HFFc6 (cell line): ENCODE measurements at regions not wholly inside any gene's neighbourhood (a gene's known extent, or its start where the extent isn't known, plus 50 kb on each side); places are given as distances from the start of the nearest gene placed in this dataset.

ENCODE experiments used
- DNase-seq: peaks from one replicate; pipeline ENCODE4 v3.0.0-alpha.2; 2018
- H3K27ac Mint-ChIP-seq: 2 replicates; pipeline ENCODE4 v1.8.0; 2020; ENCODE audit warnings: mild to moderate bottlenecking, mixed read lengths
- H3K27me3 Mint-ChIP-seq: 2 replicates; pipeline ENCODE4 v1.8.0; 2021; ENCODE audit warnings: mild to moderate bottlenecking, moderate library complexity, mixed read lengths; ENCODE audit not compliant: insufficient read depth
- H3K36me3 Mint-ChIP-seq: 2 replicates; pipeline ENCODE4 v1.8.0; 2021; ENCODE audit warnings: low read depth, mixed read lengths
- H3K4me1 Mint-ChIP-seq: 2 replicates; pipeline ENCODE4 v1.8.0; 2020; ENCODE audit warnings: low read depth, mixed read lengths
- H3K4me3 Mint-ChIP-seq: 2 replicates; pipeline ENCODE4 v1.8.0; 2020; ENCODE audit warnings: mild to moderate bottlenecking, moderate library complexity, mixed read lengths
- H3K9me3 Mint-ChIP-seq: 2 replicates; pipeline ENCODE4 v1.8.0; 2020; ENCODE audit warnings: mild to moderate bottlenecking, mixed read lengths
- TF ChIP-seq, protein P1 (sequence below): fragments of 200-600 bp; sonication (generic); IDR thresholded peaks from 2 replicates; pipeline ENCODE4 v1.5.0; 2021; ENCODE audit warnings: antibody characterized with exemption, mild to moderate bottlenecking

DNA sequence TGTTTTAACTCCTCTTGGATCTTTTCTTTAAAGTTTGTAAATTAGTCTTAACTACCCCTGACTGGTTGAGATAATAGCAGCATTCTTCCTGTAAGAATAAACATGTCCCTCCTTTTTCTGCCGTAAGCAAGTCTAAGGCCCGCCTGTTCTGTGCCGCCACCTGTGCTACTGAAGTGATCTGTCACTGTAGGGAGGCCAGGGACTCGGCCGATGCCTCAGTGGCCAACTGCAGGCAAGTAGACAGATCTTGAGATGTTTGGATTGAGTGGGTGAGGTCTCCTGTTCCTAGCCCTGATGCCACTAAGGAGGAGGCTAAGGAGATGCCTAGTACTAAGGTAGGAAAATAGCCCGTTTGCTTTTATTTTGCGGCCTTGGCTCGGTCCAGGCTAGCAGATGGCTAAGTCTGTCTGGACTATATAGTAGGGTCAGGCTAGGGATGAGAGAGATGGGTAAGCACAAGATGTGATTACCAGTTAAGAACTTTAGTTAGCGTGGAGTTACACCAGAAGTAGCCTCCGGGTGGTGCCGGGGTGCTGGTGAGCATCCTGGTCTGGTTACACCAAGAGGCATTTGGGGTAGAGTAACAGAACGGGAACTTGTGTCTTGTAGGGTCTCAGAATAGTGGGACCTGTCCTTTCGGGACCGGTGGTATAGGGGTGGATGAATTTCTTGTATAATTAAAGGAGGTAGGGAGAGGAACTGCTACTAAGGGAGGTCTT is 584.2 kb downstream of the SUCLG1 start:
- peaks cover 2% of the 10 kb centered on the region for H3K27me3 Mint-ChIP-seq
- H3K9me3 Mint-ChIP-seq = peaks cover 67% of the 10 kb centered on the region
- peaks cover 16% of the 10 kb centered on the region for H3K36me3 Mint-ChIP-seq
- TF ChIP-seq, protein P1, sequence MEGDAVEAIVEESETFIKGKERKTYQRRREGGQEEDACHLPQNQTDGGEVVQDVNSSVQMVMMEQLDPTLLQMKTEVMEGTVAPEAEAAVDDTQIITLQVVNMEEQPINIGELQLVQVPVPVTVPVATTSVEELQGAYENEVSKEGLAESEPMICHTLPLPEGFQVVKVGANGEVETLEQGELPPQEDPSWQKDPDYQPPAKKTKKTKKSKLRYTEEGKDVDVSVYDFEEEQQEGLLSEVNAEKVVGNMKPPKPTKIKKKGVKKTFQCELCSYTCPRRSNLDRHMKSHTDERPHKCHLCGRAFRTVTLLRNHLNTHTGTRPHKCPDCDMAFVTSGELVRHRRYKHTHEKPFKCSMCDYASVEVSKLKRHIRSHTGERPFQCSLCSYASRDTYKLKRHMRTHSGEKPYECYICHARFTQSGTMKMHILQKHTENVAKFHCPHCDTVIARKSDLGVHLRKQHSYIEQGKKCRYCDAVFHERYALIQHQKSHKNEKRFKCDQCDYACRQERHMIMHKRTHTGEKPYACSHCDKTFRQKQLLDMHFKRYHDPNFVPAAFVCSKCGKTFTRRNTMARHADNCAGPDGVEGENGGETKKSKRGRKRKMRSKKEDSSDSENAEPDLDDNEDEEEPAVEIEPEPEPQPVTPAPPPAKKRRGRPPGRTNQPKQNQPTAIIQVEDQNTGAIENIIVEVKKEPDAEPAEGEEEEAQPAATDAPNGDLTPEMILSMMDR = no peak
- H3K4me3 Mint-ChIP-seq = no peak overlapping the region
- no peak overlapping the region for H3K27ac Mint-ChIP-seq
- no peaks in the 10 kb centered on the region for H3K4me1 Mint-ChIP-seq
- DNase-seq = no peak

DNA sequence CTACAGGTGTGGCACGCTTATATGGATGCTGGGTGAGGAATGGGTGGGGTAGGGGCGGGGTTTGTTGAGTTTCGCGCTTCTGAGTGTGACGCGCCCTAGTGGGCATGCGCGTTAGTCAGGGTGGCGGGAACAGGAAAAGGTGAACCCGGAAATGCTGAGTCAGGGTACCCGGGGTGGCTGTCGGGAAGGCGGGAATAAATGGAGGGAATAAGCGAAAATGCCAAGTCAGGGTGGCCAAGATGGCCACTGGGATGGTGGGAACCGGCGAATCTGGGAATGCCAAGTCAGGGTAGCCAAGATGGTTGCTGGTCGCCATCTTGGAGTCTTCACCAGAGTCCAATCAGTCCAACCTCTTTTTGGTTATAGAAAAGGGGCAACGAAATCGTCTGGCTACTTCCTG is 585.0 kb downstream of the SUCLG1 start:
- no peak for DNase-seq
- H3K9me3 Mint-ChIP-seq = peaks cover 70% of the 10 kb centered on the region
- peaks cover 16% of the 10 kb centered on the region for H3K36me3 Mint-ChIP-seq
- H3K27me3 Mint-ChIP-seq = peaks cover 2% of the 10 kb centered on the region
- no peak overlapping the region for H3K4me3 Mint-ChIP-seq
- H3K27ac Mint-ChIP-seq = no peak overlapping the region
- TF ChIP-seq, protein P1 = no peak
- no peaks in the 10 kb centered on the region for H3K4me1 Mint-ChIP-seq

DNA sequence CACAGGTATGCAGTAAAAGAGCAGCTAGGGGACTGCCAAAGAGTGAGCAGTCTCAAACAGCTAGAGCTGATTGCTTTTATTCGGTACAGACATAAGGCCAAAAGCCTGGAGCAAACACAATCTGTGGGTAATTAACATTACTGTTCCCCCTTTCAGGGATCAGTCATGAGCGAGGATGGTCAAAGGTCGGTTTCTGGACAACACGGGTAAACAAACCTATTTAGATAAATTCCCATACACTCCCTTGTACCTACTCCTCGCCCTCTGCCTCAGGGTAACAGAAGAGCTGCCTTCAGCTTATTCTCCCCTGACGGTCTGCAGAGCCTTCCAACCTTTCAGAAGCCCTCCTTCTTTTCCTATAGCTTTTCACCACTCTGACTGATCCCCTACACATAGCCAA is 586.0 kb downstream of the SUCLG1 start:
- no peak overlapping the region for H3K4me3 Mint-ChIP-seq
- H3K9me3 Mint-ChIP-seq = peaks cover 60% of the 10 kb centered on the region
- peaks cover 2% of the 10 kb centered on the region; the same call in 1 of the 2 replicates for H3K27me3 Mint-ChIP-seq
- DNase-seq = no peak
- H3K36me3 Mint-ChIP-seq = peaks cover 10% of the 10 kb centered on the region
- TF ChIP-seq, protein P1 = no peak
- H3K4me1 Mint-ChIP-seq = no peaks in the 10 kb centered on the region
- no peak overlapping the region for H3K27ac Mint-ChIP-seq

DNA sequence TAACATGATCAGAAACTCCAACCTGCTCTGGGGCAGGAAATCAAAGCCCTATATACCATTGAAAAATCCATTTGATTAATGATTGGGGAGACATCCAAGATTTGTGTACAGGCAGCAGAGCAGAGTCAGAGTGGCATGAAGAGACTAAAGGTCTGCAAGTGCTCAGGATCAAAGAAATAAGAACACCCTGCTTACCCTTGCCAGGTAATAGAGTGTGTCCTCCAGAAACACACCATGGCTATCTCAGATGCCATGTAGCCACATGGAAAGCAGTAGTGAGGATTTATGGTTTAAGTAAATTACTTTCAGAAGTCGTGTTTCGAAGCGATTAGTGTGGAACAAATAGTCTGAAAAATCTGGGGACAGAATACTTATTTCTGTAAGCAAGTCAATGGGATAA is 592.9 kb downstream of the SUCLG1 start:
- TF ChIP-seq, protein P1 = no peak
- Mint-ChIP-seq H3K36me3 (no peaks in the 10 kb centered on the region), H3K27ac (no peak overlapping the region), H3K9me3 (peaks cover 35% of the 10 kb centered on the region), H3K4me1 (no peaks in the 10 kb centered on the region), H3K27me3 (no peaks in the 10 kb centered on the region), H3K4me3 (no peak overlapping the region)
- no peak for DNase-seq

DNA sequence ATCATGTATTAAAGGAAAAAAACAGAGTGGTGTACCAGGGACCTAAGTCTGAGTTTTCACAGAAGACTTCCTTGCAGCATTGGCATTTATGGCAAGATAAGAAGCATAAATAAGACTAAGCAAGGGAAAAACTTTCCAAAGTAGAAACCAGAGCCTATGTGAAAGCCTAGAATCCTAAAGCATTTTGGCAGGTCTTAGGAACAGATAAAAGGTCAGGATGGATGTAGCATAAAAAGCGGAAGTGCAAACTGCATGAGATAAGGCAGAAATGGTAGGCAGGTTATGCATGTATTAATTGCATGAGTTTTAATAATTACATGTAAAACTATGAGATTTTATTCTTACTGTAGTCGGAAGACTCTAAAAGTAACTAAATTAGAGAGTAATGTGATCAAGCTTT is 596.5 kb downstream of the SUCLG1 start:
- TF ChIP-seq, protein P1 = no peak
- Mint-ChIP-seq H3K4me3 (no peak overlapping the region), H3K36me3 (no peaks in the 10 kb centered on the region), H3K9me3 (peaks cover 27% of the 10 kb centered on the region), H3K27me3 (no peaks in the 10 kb centered on the region), H3K4me1 (no peaks in the 10 kb centered on the region), H3K27ac (no peak overlapping the region)
- DNase-seq = no peak
